GM19023 (cell line): ENCODE measurements at regions not wholly inside any gene's neighbourhood (a gene's known extent, or its start where the extent isn't known, plus 50 kb on each side); places are given as distances from the start of the nearest gene placed in this dataset.

Source experiments
- ATAC-seq: cut with Tn5 transposase; IDR thresholded peaks from one replicate; pipeline ENCODE4 v1.9.1; 2021; ENCODE audit warnings: mild to moderate bottlenecking, moderate library complexity; ENCODE audit not compliant: unreplicated experiment

DNA sequence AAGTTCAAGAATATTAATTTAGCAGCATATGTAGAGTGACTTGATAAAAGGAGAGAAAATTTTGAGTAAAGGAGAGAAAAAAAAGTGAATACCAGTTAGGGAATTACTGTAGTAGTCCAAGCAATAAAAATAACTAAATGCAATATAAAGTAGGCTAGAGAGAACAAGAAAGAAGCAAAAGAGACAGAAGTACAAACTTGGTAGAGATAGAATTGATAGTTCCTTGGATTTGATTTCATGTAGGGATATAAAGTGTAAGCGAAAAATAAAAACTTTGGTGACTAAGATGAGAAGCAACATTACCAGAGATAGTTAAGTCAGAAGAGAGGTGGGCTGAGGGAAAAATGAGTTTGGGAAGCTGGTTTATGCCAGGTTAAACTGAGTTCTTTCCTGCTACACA, 252.4 kb downstream of the SEC23A start:
- ATAC-seq, result no peak

DNA sequence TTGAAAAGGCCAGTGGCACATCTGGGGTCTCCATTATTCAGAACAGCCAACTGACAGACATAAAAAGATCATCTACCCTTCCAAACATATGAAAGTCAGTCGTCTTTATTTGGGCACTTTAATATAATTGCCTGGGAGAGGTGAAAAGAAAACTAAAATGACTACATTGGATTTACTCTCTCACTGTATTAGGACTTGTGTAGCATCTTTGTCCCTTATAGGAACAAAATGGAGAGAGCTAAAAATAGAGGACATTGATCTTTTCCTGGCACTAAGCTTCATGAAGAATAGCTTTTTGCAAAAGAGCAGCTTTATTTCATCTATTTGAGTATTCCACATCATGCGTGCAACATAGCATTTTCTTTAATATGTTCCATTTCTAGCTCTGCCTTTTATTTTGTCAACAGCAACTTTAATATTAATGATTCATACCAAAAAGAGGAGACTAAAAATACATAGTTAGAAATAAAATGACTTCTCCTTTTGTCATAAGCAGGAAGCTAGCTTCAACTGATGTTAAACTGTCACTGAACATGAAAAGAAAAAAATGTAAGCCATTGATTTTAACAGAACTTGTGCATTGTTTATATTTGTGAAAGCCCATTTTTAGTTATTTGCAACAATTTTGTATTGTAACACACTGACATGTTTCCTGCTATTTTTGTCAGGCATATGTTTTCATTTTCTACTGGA, 254.6 kb downstream of the SEC23A start:
- no peak for ATAC-seq

- no peak for ATAC-seq
Measured at GRCh38 chr14:38847161-38847560, 255.9 kb downstream of the SEC23A start.

GRCh38 chr14:38839694-38840365, 263.2 kb downstream of the SEC23A start:
- ATAC-seq, result no peak

DNA sequence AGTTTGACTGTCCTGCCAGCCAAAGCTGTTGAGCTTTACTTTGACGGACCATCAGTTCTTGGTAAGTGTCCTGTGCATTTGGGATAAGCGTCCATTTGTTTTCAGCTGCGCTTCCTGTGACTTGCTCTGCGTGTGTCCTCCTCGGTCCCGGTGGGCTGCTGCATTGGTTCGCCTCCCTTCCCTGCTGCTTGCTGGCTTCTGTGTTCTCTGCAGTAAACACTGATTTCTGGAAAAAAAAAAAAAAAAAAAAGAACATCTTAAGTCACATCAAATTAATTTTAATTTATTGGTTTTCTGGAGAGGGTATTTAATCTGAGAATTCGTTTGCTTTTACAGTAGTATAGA, 264.1 kb downstream of the SEC23A start:
- no peak for ATAC-seq

GRCh38 chr14:38838049-38838978, 264.7 kb downstream of the SEC23A start:
- ATAC-seq, result no peak

GRCh38 chr14:38837343-38838048, 265.5 kb downstream of the SEC23A start:
- no peak for ATAC-seq

GRCh38 chr14:38836539-38836938, 266.5 kb downstream of the SEC23A start:
- no peak for ATAC-seq

- no peak for ATAC-seq
Measured at GRCh38 chr14:38835874-38836273, 267.2 kb downstream of the SEC23A start.

GRCh38 chr14:38828183-38828827, 274.7 kb downstream of the SEC23A start:
- no peak for ATAC-seq

- no peak for ATAC-seq
Measured at GRCh38 chr14:38824706-38825105, 278.3 kb downstream of the SEC23A start.

GRCh38 chr14:38818555-38818954, 284.5 kb downstream of the SEC23A start:
- ATAC-seq, result no peak

DNA sequence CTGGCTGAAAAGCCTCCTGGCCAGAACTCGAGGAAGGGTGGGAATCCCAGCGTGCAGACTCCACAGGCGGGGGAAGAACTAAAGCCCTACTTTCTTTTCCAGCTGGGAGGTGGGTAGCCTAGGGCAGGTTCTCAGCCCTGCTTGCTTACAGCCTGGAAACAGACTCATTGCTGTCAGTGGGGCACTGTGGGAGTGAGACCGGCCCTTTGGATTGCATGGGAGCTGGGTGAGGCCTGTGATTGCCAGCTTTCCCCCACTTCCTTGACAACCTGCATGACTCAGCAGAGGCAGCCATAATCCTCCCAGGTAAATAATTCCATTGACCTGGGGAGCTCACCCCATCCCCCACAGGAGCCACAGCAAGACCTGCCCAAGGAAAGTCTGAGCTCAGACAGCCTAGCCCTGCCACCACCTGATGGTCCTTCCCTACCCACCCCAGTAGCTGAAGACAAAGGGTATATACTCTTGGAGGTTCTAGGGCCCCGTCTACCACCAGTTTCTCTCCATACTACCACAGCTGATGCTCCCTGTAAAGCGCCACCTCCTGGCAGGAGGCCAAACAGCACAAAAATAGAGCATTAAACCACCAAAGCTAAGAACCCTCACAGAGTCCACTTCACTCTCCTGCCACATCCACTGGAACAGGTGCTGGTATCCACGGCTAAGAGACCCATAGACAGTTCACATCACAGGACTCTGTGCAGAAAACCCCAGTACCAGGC, 294.1 kb downstream of the SEC23A start:
- no peak for ATAC-seq

DNA sequence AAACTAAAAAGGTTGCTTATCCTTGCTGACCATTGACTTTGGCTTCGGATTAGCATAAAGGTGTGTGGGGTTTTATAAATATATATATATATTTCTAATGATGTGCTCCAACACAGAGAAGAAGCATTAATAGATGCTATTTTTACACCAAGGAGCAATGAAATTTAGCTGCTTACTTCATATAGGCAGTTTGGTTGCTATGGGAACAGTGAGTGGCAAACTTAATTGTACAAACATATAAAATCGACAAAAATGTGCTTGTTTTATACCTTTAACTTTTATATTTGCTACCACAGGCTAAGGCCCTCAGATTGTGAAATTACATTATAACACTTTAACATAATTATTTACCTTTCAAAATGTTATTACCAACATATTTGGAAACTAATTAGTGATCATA, 303.4 kb downstream of the SEC23A start:
- ATAC-seq, result no peak

- no peak for ATAC-seq
Measured at GRCh38 chr14:38794677-38795076, 308.4 kb downstream of the SEC23A start.

DNA sequence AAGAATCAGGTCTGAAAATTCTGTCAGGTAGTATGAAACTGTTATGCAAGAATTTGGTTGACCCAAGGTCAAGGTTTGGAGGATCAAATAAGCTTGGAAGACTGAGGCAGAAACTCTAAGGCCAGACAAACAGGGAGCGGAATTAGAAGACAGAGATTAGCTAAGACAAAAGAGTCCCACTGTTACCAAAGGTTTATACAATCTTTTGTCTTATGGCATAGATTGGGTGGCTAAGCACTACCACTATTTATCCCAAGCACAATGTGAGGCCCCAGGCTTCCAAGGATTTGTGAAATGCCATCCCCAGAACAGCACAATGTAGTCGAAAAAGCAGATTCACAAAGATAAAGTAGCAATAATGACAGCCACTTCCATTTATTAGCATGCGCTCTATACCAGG, 311.2 kb downstream of the SEC23A start:
- ATAC-seq, result no peak

GRCh38 chr14:38790916-38791315, 312.1 kb downstream of the SEC23A start:
- ATAC-seq, result no peak

GRCh38 chr14:38789805-38790204, 313.2 kb downstream of the SEC23A start:
- no peak for ATAC-seq

DNA sequence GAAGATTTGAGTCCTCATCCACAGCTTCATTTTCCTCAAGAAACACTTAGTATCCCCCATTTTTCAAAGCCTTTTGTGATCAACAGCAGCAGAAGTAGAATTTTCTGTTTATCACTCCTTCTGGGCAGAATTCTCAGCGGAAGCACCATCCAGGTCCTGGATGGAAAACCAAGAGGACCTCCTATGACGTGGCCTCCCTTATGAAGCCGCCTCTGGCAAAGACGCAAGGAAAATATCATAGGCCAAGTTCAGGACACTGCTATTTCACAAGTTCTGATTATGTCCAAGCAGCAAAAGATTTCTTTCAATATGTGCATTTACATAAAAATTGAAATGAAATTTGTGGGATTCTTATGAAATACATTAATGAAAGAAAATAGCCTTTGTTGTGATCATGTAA, 315.0 kb downstream of the SEC23A start:
- no peak for ATAC-seq

DNA sequence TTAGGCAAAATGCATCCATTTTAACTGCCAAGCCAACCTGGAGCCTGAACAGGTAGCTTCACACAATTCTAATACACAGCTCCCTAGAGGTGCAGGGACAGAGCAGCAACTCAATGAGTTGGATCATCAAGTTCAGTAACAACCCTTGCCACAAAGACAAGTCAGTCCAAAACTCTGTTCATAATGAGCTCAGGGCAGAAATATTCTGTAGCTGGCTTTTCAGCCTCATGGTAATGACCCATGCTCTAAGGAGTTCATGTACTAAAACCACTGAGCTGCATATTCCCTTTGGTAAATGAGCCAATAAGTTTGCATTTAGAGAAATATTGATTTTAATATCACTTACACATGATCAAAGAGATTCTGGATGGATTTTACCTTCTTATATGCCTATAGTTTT, 316.1 kb downstream of the SEC23A start:
- no peak for ATAC-seq
